ENCODE measurements at regions not wholly inside any gene's neighbourhood (a gene's known extent, or its start where the extent isn't known, plus 50 kb on each side); places are given as distances from the start of the nearest gene placed in this dataset.

- BruUV-seq (replicated peaks), result no TSS peak
- intact Hi-C loops (cut with micrococcal nuclease; ENCODE audit: unreplicated experiment), result no loop called here
- no peak for TF ChIP-seq RAD51 (IDR thresholded peaks at IDR 0.05)
- TF ChIP-seq NRF1 (conservative IDR thresholded peaks at IDR 0.05; ENCODE audit: low read depth, low read length), result no peak
- TF ChIP-seq HCFC1 (IDR thresholded peaks at IDR 0.05; ENCODE audit: low read length), result no peak
- peak; percentile 43; the same call in 1 of the 2 replicates for TF ChIP-seq RUNX3 (IDR thresholded peaks at IDR 0.05; ENCODE audit: low read length)
- TF ChIP-seq BCL11A (IDR thresholded peaks at IDR 0.05; ENCODE audit: low read depth, low read length), result peak; percentile 24; the same call in 1 of the 2 replicates
- no peak for TF ChIP-seq YY1 (IDR thresholded peaks at IDR 0.05; ENCODE audit: low read depth, low read length)
- no peak for TF ChIP-seq IKZF1 (conservative IDR thresholded peaks at IDR 0.05)
- TF ChIP-seq, protein P1, sequence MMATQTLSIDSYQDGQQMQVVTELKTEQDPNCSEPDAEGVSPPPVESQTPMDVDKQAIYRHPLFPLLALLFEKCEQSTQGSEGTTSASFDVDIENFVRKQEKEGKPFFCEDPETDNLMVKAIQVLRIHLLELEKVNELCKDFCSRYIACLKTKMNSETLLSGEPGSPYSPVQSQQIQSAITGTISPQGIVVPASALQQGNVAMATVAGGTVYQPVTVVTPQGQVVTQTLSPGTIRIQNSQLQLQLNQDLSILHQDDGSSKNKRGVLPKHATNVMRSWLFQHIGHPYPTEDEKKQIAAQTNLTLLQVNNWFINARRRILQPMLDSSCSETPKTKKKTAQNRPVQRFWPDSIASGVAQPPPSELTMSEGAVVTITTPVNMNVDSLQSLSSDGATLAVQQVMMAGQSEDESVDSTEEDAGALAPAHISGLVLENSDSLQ (IDR thresholded peaks at IDR 0.05), result no peak
- no peak for TF ChIP-seq IKZF2 (IDR thresholded peaks at IDR 0.05)
- TF ChIP-seq, protein P2, sequence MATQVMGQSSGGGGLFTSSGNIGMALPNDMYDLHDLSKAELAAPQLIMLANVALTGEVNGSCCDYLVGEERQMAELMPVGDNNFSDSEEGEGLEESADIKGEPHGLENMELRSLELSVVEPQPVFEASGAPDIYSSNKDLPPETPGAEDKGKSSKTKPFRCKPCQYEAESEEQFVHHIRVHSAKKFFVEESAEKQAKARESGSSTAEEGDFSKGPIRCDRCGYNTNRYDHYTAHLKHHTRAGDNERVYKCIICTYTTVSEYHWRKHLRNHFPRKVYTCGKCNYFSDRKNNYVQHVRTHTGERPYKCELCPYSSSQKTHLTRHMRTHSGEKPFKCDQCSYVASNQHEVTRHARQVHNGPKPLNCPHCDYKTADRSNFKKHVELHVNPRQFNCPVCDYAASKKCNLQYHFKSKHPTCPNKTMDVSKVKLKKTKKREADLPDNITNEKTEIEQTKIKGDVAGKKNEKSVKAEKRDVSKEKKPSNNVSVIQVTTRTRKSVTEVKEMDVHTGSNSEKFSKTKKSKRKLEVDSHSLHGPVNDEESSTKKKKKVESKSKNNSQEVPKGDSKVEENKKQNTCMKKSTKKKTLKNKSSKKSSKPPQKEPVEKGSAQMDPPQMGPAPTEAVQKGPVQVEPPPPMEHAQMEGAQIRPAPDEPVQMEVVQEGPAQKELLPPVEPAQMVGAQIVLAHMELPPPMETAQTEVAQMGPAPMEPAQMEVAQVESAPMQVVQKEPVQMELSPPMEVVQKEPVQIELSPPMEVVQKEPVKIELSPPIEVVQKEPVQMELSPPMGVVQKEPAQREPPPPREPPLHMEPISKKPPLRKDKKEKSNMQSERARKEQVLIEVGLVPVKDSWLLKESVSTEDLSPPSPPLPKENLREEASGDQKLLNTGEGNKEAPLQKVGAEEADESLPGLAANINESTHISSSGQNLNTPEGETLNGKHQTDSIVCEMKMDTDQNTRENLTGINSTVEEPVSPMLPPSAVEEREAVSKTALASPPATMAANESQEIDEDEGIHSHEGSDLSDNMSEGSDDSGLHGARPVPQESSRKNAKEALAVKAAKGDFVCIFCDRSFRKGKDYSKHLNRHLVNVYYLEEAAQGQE (IDR thresholded peaks at IDR 0.05; ENCODE audit: low read depth, low read length), result no peak
- no peak for TF ChIP-seq ZBTB11 (CRISPR knock-in tag; IDR thresholded peaks at IDR 0.05)
- TF ChIP-seq RBBP5 (conservative IDR thresholded peaks at IDR 0.05), result no peak
- no peak for TF ChIP-seq TARDBP (IDR thresholded peaks at IDR 0.05; ENCODE audit: borderline replicate concordance)
- TF ChIP-seq JUND (IDR thresholded peaks at IDR 0.05; ENCODE audit: low read depth, low read length), result no peak
- peak; percentile 31; the same call in 1 of the 2 replicates for TF ChIP-seq FOXM1 (IDR thresholded peaks at IDR 0.05; ENCODE audit: low read depth, low read length)
- TF ChIP-seq PBX3 (IDR thresholded peaks at IDR 0.05; ENCODE audit: insufficient replicate concordance, low read depth, low read length), result no peak
- TF ChIP-seq TCF7 (IDR thresholded peaks at IDR 0.05; ENCODE audit: borderline replicate concordance), result no peak
- no peak for TF ChIP-seq SMAD1 (IDR thresholded peaks at IDR 0.05; ENCODE audit: low read depth, partially characterized antibody)
Measured at GRCh38 chr10:55641601-55642000, 719.5 kb downstream of the ZWINT start.

More at GRCh38 chr10:55641601-55642000, 719.5 kb downstream of the ZWINT start:
- ATAC-seq (peak; percentile 61), FAIRE-seq (no peak), DNase-seq (ENCODE audit: low read depth, low spot score) (no peak)
- WGBS (ENCODE audit: insufficient coverage, insufficient replicate concordance, low lambda C conversion rate, missing lambda C conversion rate), result 46% methylated on average over 1 of the region's 1 CpG
- ChIA-PET SMC1A (ENCODE audit: uncharacterized antibody, unreplicated experiment) (no interaction called here), RAD21 (ENCODE audit: unreplicated experiment) (interaction anchor here (0.6 kb wide), 1 partner anchor 14 kb away, joined by 3 read pairs; no protein-coding TSS in a partner anchor), POLR2A (no interaction called here), CTCF (interaction anchor here (0.6 kb wide), 1 partner anchor 98 kb away, joined by 4 read pairs; no protein-coding TSS in a partner anchor)
- Histone ChIP-seq H3K79me2 (ENCODE audit: control insufficient read depth, insufficient read depth, low read length) (no peaks in the 10 kb centered on the region), H2AFZ (ENCODE audit: control insufficient read depth, low read depth, low read length) (no peak overlapping the region), H3K4me3 (no peak overlapping the region), H3K4me2 (ENCODE audit: control insufficient read depth, insufficient read depth) (no peak overlapping the region), H3K27ac (ENCODE audit: control insufficient read depth, insufficient read depth) (no peak overlapping the region), H3K9ac (ENCODE audit: control insufficient read depth, insufficient read depth, low read length) (no peak overlapping the region), H3K27me3 (replicated peaks in 1 of 2; ENCODE audit: control insufficient read depth in 2 of 2, insufficient read depth in 2 of 2, low read length in 1 of 2) (no peaks in the 10 kb centered on the region), H3K4me1 (ENCODE audit: control insufficient read depth, insufficient read depth, low read length) (no peaks in the 10 kb centered on the region), H3K36me3 (ENCODE audit: control insufficient read depth in 2 of 2, insufficient read depth in 2 of 2, low read length in 1 of 2) (no peaks in the 10 kb centered on the region), H3K9me3 (replicated peaks; ENCODE audit: control insufficient read depth, insufficient read depth, low read length) (no peaks in the 10 kb centered on the region), H4K20me1 (ENCODE audit: control insufficient read depth, insufficient read depth) (no peaks in the 10 kb centered on the region)
- in situ Hi-C loops (cut with MboI), result no loop called here
